Activated CD8-positive, alpha-beta memory T cell treated with anti-CD3 and anti-CD28 coated beads for 4 hours (primary cell): ENCODE measurements at regions not wholly inside any gene's neighbourhood (a gene's known extent, or its start where the extent isn't known, plus 50 kb on each side); places are given as distances from the start of the nearest gene placed in this dataset.
"Not testable (repeated sequence)": the region's sequence is repeated elsewhere in the genome, so short reads cannot be mapped to it uniquely, and the experiment has no call there.

Experiments
- DNase-seq, 2 donors: peaks; one replicate each; pipeline ENCODE4 v3.0.0-alpha.2; 2020; ENCODE audit warnings: low read depth in 2 of 2

GRCh38 chr2:89000235-89000634 lies 308.8 kb downstream of the RPIA start:
- DNase-seq = no peak

- not testable (repeated sequence) for DNase-seq
Observed at GRCh38 chr2:89004238-89004637, 312.8 kb downstream of the RPIA start.

- not testable (repeated sequence) for DNase-seq
Observed at GRCh38 chr2:89020566-89020965, 329.1 kb downstream of the RPIA start.

- not testable (repeated sequence) for DNase-seq
Observed at GRCh38 chr2:89026296-89026695, 334.8 kb downstream of the RPIA start.

GRCh38 chr2:89027115-89027514 lies 335.6 kb downstream of the RPIA start:
- not testable (repeated sequence) for DNase-seq

GRCh38 chr2:89027536-89027935 lies 336.1 kb downstream of the RPIA start:
- not testable (repeated sequence) for DNase-seq

GRCh38 chr2:89029257-89029656 lies 337.8 kb downstream of the RPIA start:
- not testable (repeated sequence) for DNase-seq

GRCh38 chr2:89048138-89049066 lies 356.9 kb downstream of the RPIA start:
- not testable (repeated sequence) for DNase-seq

GRCh38 chr2:89058616-89059015 lies 367.1 kb downstream of the RPIA start:
- not testable (repeated sequence) for DNase-seq

- not testable (repeated sequence) for DNase-seq
Observed at GRCh38 chr2:89061174-89061573, 369.7 kb downstream of the RPIA start.

GRCh38 chr2:89076771-89077170 lies 385.3 kb downstream of the RPIA start:
- DNase-seq = not testable (repeated sequence)

GRCh38 chr2:89092911-89093310 lies 401.4 kb downstream of the RPIA start:
- not testable (repeated sequence) for DNase-seq

- DNase-seq = not testable (repeated sequence)
Observed at GRCh38 chr2:89095060-89095459, 403.6 kb downstream of the RPIA start.

GRCh38 chr2:89102587-89102986 lies 411.1 kb downstream of the RPIA start:
- DNase-seq = not testable (repeated sequence)

GRCh38 chr2:89106369-89107019 lies 415.0 kb downstream of the RPIA start:
- not testable (repeated sequence) for DNase-seq

- not testable (repeated sequence) for DNase-seq
Observed at GRCh38 chr2:89112434-89112833, 421.0 kb downstream of the RPIA start.

- not testable (repeated sequence) for DNase-seq
Observed at GRCh38 chr2:89113286-89113685, 421.8 kb downstream of the RPIA start.

- not testable (repeated sequence) for DNase-seq
Observed at GRCh38 chr2:89129440-89129839, 438.0 kb downstream of the RPIA start.

GRCh38 chr2:89130665-89131308 lies 439.3 kb downstream of the RPIA start:
- not testable (repeated sequence) for DNase-seq

GRCh38 chr2:89142959-89143358 lies 451.5 kb downstream of the RPIA start:
- DNase-seq = not testable (repeated sequence)

GRCh38 chr2:89145342-89145741 lies 453.9 kb downstream of the RPIA start:
- not testable (repeated sequence) for DNase-seq

- not testable (repeated sequence) for DNase-seq
Observed at GRCh38 chr2:89148256-89148655, 456.8 kb downstream of the RPIA start.
